K562 (cell line): ENCODE measurements at regions not wholly inside any gene's neighbourhood (a gene's known extent, or its start where the extent isn't known, plus 50 kb on each side); places are given as distances from the start of the nearest gene placed in this dataset.

Experiments used
- ATAC-seq: fragments of 200-7000 bp; cut with Tn5 transposase; 3 replicates; pipeline ENCODE4 v1.9.1; 2020; ENCODE audit warnings: moderate library complexity
- BruUV-seq: library from RNA; stranded (reverse); fragments of 400-500 nt; replicated peaks from 2 replicates; lab custom pipeline; 2021; lab: Mats Ljungman, UMichigan
- CTCF ChIA-PET: fragments of 300-600 bp; formaldehyde crosslinking; extraction: SDS; loops from one replicate; lab custom pipeline; 2021; ENCODE audit warnings: low intra/inter-chr PET ratio; lab: Yijun Ruan, JAX
- POLR2A ChIA-PET: fragments of 300-600, 350-650 bp; sonication (Branson Sonifier 250); formaldehyde crosslinking; extraction: SDS; loops from one replicate; lab custom pipeline; 2021; ENCODE audit warnings: antibody characterized with exemption, inconsistent platforms; lab: Yijun Ruan, JAX
- DNase-seq, 4 experiments: peaks; one replicate each; pipeline versions ENCODE4 v3.0.0 to v3.0.0-alpha.2; 2011 to 2018; ENCODE audit warnings: low spot score in 3 of 4, mixed read lengths in 3 of 4; ENCODE audit errors: extremely low read depth in 1 of 4
- FAIRE-seq: peaks from 2 replicates; lab custom pipeline; 2011; peaks lifted over from hg19 to GRCh38; lab: Jason Lieb, UNC
- H2AFZ ChIP-seq: 2 replicates; pipeline ENCODE4 v1.6.0; 2011; ENCODE audit warnings: low read depth, low read length, control low read depth, inconsistent platforms
- H3K27ac ChIP-seq: fragments of 200-600 bp; 3 replicates; pipeline ENCODE4 v1.8.0; 2011; ENCODE audit warnings: low read depth, mild to moderate bottlenecking, control low read depth, inconsistent platforms, low read length, moderate library complexity, mixed read lengths; ENCODE audit errors: extremely low read depth
- H3K27me3 ChIP-seq, 2 experiments: fragments of 300-600 bp in 1 of 2; 2 replicates in 1 of 2; 3 replicates in 1 of 2; pipeline versions ENCODE4 v1.6.0 to v1.8.0; 2011; ENCODE audit warnings: inconsistent platforms in 2 of 2, low read length in 2 of 2, mild to moderate bottlenecking in 1 of 2, mixed read lengths in 1 of 2, moderate library complexity in 1 of 2; ENCODE audit not compliant: control insufficient read depth in 2 of 2, insufficient read depth in 2 of 2
- H3K36me3 ChIP-seq: fragments of 300-600 bp; 3 replicates; pipeline ENCODE4 v1.8.0; 2011; ENCODE audit warnings: mild to moderate bottlenecking, low read length, inconsistent platforms; ENCODE audit not compliant: control insufficient read depth, insufficient read depth
- H3K4me1 ChIP-seq, 2 experiments: fragments of 200-600 bp in 1 of 2; replicated peaks in 1 of 2; 2 replicates in 1 of 2; 3 replicates in 1 of 2; pipeline versions ENCODE4 v1.5.1 to v1.8.0; 2011; ENCODE audit warnings: inconsistent platforms in 2 of 2, low read length in 2 of 2, mild to moderate bottlenecking in 1 of 2, mixed read lengths in 1 of 2, moderate library complexity in 1 of 2; ENCODE audit not compliant: control insufficient read depth in 2 of 2, insufficient read depth in 2 of 2
- H3K4me2 ChIP-seq: 2 replicates; pipeline ENCODE4 v1.6.1; 2011; ENCODE audit warnings: low read length, control low read depth, inconsistent platforms, mixed read lengths; ENCODE audit not compliant: insufficient read depth
- H3K4me3 ChIP-seq: fragments of 200-600 bp; sonication (generic), shearing (Covaris generic); 2 replicates; pipeline ENCODE4 v1.5.1; 2016; ENCODE audit warnings: control low read depth, inconsistent platforms
- H3K79me2 ChIP-seq: fragments of 200-600 bp; 3 replicates; pipeline ENCODE4 v1.8.0; 2011; ENCODE audit warnings: low read length, inconsistent platforms; ENCODE audit not compliant: control insufficient read depth, insufficient read depth
- H3K9ac ChIP-seq, 2 experiments: 2 replicates each; pipeline versions ENCODE4 v1.6.0 to v1.6.1; 2011; ENCODE audit warnings: low read depth in 2 of 2, low read length in 2 of 2, control low read depth in 1 of 2, inconsistent platforms in 1 of 2, mild to moderate bottlenecking in 1 of 2, mixed read lengths in 1 of 2; ENCODE audit not compliant: insufficient read depth in 1 of 2
- H3K9me1 ChIP-seq: one replicate; pipeline ENCODE4 v1.6.0; 2011; ENCODE audit warnings: inconsistent platforms, mild to moderate bottlenecking, low read length, moderate library complexity; ENCODE audit not compliant: control insufficient read depth, insufficient read depth
- H3K9me3 ChIP-seq: replicated peaks from 2 replicates; pipeline ENCODE4 v1.5.1; 2011; ENCODE audit warnings: low read depth, low read length, inconsistent platforms; ENCODE audit not compliant: control insufficient read depth, insufficient read depth
- H4K20me1 ChIP-seq: replicated peaks from 2 replicates; pipeline ENCODE4 v1.6.1; 2011; ENCODE audit warnings: low read length, inconsistent platforms, mixed read lengths; ENCODE audit not compliant: control insufficient read depth, insufficient read depth
- CBFA2T3 ChIP-seq: fragments of 450-650 bp; IDR thresholded peaks from 2 replicates; pipeline ENCODE4 v1.6.1; 2017
- MLLT1 ChIP-seq, 2 experiments: fragments of 450-650 bp; IDR thresholded peaks; 2 replicates each; pipeline ENCODE4 v1.6.1; 2016
- RBFOX2 ChIP-seq: fragments of 200-400 bp; formaldehyde crosslinking; IDR thresholded peaks from 2 replicates; pipeline ENCODE4 v1.6.1; 2017; ENCODE audit warnings: low read depth, mild to moderate bottlenecking, low read length, moderate library complexity
- THRAP3 ChIP-seq: fragments of 450-650 bp; IDR thresholded peaks from 2 replicates; pipeline ENCODE4 v1.6.1; 2016; ENCODE audit warnings: mild to moderate bottlenecking, inconsistent platforms, borderline replicate concordance
- ZNF124 ChIP-seq: sonication (generic); formaldehyde crosslinking; IDR thresholded peaks from 2 replicates; pipeline ENCODE4 v1.8.1; 2022; ENCODE audit warnings: missing genetic modification reagents
- ZNF79 ChIP-seq: fragments of 250-450 bp; sonication (Bioruptor Pico); IDR thresholded peaks from 2 replicates; pipeline ENCODE4 v1.4.0; 2020; ENCODE audit warnings: low read depth, mild to moderate bottlenecking, moderate library complexity
- WGBS: fragments of 100-300 bp; shearing (Covaris generic); methylation state at CpG from one replicate; pipeline ENCODE4 v1.1.6; 2016; ENCODE audit warnings: low coverage, mixed read lengths; ENCODE audit not compliant: insufficient coverage; ENCODE audit errors: missing lambda C conversion rate; 5-methylcytosine and 5-hydroxymethylcytosine counted together
- in situ Hi-C: fragments of 300-500 bp; cut with MboI; formaldehyde crosslinking; loops from 4 replicates; pipeline ENCODE4 v1.15.0; 2018; ENCODE audit warnings: inconsistent platforms, mixed read lengths
- intact Hi-C: fragments of 100-400 bp; cut with micrococcal nuclease; formaldehyde crosslinking; loops from 2 replicates; pipeline ENCODE4 v1.14.2; 2022
- TF ChIP-seq, protein P1 (sequence below): sonication (generic); formaldehyde crosslinking; IDR thresholded peaks from 2 replicates; pipeline ENCODE4 v1.8.0; 2022; ENCODE audit warnings: missing genetic modification reagents, mild to moderate bottlenecking, borderline replicate concordance

DNA sequence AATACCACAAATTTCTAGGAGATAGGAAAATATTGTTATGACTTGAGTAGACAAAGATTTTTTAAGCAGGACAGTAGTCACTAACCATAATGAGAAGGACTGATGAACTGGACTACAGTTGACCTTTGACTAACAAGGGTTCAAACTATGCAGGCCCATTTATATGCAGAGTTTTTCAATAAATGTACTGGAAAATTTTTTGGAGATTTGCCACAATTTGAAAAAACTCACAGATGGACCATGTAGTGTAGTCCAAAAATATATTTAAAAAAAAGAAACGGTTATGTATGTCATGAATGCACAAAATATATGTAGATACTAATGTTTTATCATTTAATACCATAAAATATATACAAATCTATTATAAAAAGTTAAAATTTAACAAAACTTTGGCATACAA, 151.8 kb downstream of the LRRN1 start:
- H4K20me1 ChIP-seq: no peaks in the 10 kb centered on the region
- no peak overlapping the region for H3K27ac ChIP-seq
- WGBS: 0% methylated on average over 1 of the region's 1 CpG
- ATAC-seq (no peak), FAIRE-seq (no peak), DNase-seq (no peak)
- no TSS peak for BruUV-seq
- H3K27me3 ChIP-seq: no peaks in the 10 kb centered on the region
- H3K4me3 ChIP-seq: no peak overlapping the region
- in situ Hi-C loops (no loop called here), intact Hi-C loops (no loop called here)
- ChIA-PET CTCF (no interaction called here), POLR2A (no interaction called here)
- no peaks in the 10 kb centered on the region for H3K4me1 ChIP-seq
- no peaks in the 10 kb centered on the region for H3K9me1 ChIP-seq
- H3K36me3 ChIP-seq: no peaks in the 10 kb centered on the region
- TF ChIP-seq MLLT1 (IDR thresholded peaks at IDR 0.05) (no peak), RBFOX2 (no peak), CBFA2T3 (no peak), THRAP3 (no peak), ZNF124 (CRISPR knock-in tag) (no peak), ZNF79 (CRISPR knock-in tag) (no peak)
- TF ChIP-seq, protein P1, sequence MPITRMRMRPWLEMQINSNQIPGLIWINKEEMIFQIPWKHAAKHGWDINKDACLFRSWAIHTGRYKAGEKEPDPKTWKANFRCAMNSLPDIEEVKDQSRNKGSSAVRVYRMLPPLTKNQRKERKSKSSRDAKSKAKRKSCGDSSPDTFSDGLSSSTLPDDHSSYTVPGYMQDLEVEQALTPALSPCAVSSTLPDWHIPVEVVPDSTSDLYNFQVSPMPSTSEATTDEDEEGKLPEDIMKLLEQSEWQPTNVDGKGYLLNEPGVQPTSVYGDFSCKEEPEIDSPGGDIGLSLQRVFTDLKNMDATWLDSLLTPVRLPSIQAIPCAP: no peak
- H2AFZ ChIP-seq: no peak overlapping the region
- H3K79me2 ChIP-seq: no peaks in the 10 kb centered on the region
- no peak overlapping the region for H3K4me2 ChIP-seq
- peaks cover 1% of the 10 kb centered on the region for H3K9me3 ChIP-seq
- no peak overlapping the region for H3K9ac ChIP-seq
